Neural progenitor cell (in vitro differentiated cells): ENCODE measurements at regions not wholly inside any gene's neighbourhood (a gene's known extent, or its start where the extent isn't known, plus 50 kb on each side); places are given as distances from the start of the nearest gene placed in this dataset.

Experiments used
- CTCF ChIP-seq: fragments of 200-600 bp; sonication (generic); IDR thresholded peaks from 2 replicates; pipeline ENCODE4 v1.5.1; 2017; ENCODE audit warnings: antibody characterized with exemption, mild to moderate bottlenecking
- EZH2phosphoT487 ChIP-seq: fragments of 200-600 bp; sonication (generic); IDR thresholded peaks from 2 replicates; pipeline ENCODE4 v1.6.1; 2017; ENCODE audit warnings: antibody characterized with exemption

- TF ChIP-seq EZH2phosphoT487, result no peak
- TF ChIP-seq CTCF, result no peak
Observed at GRCh38 chr1:118326960-118327629, 142.1 kb upstream of the SPAG17 start.
